Activated CD4-positive, CD25-positive, alpha-beta regulatory T cell treated with anti-CD3 and anti-CD28 coated beads, Interleukin-2, amount 50 U/mL, for 24 hours (primary cell): ENCODE measurements at regions not wholly inside any gene's neighbourhood (a gene's known extent, or its start where the extent isn't known, plus 50 kb on each side); places are given as distances from the start of the nearest gene placed in this dataset.

ENCODE experiments used
- ATAC-seq, 2 donors: fragments of 150-1000 bp; cut with Tn5 transposase; one replicate each; pipeline ENCODE4 v1.10.0; 2021; ENCODE audit warnings: mild to moderate bottlenecking in 1 of 2, moderate library complexity in 1 of 2

DNA sequence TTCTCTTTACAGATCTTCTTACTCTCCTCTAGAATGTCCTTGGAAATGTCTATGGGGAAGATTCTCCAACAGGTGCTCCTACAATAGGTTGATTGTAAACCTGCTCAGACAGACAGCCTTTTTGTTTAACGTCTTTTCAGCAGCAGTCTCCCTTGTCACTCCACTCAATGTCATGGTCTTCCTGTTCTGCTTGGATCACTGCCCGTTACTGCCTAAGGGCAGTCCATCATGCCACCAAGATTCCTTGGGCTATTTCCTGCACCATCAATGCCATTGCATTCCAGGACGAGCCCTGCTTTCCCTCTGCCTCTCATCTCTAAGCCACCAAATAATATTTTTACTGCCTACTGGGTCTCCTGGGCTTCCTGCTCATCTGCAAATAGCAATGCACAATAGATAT, 97.4 kb upstream of the GALNT5 start:
- no peak for ATAC-seq

DNA sequence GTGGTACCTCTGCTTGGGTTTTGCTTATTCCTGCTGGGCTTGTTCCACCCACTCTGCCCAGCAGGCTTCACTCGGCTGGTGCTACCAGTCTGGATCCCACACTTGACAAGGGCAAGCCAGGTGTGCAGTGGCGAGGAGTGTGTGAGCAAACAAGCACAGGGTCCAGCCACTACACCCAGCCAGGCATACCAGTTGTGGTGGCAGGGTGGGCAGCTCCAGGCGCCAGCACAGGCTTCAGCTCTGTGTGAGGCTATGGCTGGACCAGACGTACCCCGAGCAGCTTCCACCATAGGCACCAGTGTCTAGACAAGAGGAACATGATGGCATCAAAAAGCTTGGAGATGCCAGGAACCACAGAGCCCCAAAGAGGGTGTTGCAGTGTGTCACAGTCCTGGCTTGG, 93.1 kb upstream of the GALNT5 start:
- ATAC-seq = no peak

DNA sequence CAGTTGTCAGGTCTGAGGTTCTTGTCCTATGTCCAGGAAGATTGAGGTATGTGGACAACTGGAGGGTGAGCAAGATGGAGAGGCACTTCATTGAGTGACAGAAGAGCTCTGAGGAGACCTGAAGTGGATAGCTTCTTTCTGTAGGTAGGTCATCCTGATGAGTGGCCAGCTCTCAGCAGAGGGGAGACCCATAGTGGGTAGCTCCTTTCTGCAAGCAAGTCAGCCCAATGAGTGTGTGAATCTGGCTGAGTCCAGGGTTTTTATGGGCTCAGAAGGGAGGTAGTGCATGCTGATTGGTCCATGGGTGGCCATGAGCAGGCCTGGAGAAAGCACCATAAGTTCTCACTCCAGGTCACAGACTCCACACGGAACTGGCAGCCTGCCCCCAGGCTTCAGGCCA, 92.6 kb upstream of the GALNT5 start:
- ATAC-seq = no peak

DNA sequence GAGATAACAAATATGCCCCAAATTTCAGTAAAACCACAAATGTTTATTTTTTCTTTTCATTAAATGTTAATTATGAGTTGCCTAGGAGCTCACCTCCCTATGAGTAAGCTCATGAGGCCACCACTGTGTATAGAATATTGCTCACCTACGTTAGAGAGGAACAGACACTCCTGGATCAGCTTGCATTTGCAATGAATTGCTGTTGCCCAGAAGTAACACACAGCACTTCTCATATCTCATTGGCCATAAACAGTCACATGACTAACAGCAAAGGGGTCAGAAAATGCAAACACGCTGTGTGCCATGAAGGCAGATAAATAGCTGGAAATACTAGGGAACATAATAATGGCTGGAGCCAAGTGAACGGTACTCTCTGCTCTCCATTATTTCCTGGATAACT, 89.0 kb upstream of the GALNT5 start:
- no peak for ATAC-seq

DNA sequence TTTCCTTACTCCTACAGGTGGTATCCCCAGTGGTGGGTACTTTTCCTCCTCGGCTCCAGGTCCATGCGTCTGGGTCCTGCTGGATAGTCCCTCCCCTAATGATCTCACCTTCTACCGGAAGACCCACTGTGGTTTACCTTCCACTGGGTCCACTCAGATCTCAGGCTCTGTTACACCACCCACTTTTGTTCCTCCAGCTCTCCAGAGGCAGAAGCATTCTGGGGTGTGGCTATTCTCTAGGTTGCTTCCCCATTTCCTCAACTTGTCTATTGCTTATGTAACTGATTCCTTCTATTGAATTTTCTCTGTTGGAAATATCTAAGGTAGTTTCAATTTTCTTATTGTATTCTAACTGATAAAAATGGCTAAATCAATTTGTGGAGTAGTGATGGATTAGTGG, 87.6 kb upstream of the GALNT5 start:
- ATAC-seq = no peak

DNA sequence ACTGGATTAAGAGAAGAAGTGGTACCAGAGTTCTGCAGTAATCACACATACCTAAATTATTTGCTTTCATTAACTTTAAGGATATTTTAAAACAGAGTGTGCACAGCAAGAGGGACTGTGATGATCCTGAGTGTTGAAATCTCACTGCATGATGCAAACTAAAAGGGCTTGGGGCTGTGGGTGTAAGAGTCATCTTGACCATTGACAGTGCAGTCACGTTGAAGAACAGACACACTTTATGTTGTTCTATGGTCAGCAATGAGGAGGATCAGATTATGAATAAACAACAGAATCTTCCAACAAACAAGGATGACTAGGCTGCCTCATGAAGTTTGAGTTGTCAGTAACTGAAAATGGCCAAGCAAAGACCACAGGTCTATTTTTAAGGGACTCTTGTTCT, 87.2 kb upstream of the GALNT5 start:
- ATAC-seq = no peak

DNA sequence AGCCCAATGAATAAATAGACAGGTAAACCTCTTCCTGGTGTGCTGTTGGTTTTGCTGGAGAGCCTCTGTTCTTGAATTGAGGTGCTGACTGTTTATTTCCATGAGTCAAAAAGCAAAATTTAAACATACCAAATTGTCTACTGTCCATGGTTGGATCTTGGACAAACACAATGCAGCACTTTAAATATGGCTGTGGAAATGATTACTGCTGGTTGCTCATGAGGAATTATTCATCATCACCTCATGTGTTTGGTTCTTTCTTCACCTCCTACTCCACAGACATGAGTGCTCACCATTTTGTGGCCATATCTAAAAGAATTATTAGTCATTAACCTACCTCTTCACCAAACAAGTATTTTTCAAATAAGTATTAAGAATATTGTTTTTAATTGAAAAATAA, 85.3 kb upstream of the GALNT5 start:
- ATAC-seq = no peak

DNA sequence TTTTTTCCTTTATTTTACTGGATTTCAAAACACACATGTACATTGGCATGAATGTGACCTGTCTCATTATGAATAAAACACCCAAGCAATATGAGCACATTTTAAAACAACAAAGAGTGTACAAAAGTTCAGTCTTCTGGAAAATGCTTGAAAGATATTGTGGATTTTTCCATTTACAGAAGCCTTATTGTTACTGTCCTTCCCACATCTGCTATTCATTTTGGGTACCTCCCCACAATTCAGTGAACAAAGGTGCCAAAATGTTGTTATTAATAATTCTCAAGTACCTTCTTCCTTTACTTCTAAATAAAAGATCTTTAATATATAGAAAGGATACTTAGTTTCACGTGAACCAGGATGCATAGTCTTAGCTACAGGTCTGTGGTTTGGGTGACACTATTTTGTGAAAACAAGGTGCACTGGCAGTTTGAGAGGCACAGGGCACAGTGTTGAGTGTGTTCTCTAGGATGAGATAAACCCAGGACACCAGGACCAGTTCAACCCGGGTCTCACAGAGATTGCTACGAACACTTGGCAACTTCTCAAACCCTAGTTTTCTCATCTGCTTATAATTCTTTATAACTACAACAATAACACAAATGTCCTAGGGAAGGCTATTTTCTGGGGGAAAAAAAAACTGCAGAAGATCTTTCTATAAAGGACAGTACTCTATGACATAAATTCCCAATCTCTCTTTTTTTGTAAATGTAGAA, 84.5 kb upstream of the GALNT5 start:
- no peak for ATAC-seq

DNA sequence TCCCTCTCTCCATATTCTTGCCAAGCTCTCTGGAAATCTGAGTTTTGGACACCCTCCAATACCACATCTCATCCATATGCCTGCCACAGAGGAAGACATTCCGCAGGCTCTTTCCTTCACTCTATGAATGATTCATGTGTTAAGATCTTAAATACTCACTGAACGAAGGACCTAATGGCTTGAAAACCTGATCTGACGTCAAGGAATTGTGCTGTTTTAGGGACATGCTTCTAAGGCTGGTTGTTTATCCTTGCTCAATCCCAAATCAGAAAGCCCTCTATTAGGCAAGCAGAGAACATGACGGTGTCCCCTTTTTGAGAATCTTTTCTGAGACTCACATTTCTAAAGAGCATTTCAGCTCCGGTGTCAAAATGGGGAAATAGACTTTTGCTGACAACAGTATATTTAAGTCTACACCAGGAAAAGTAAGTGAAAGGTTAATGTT, 83.7 kb upstream of the GALNT5 start:
- ATAC-seq = no peak

DNA sequence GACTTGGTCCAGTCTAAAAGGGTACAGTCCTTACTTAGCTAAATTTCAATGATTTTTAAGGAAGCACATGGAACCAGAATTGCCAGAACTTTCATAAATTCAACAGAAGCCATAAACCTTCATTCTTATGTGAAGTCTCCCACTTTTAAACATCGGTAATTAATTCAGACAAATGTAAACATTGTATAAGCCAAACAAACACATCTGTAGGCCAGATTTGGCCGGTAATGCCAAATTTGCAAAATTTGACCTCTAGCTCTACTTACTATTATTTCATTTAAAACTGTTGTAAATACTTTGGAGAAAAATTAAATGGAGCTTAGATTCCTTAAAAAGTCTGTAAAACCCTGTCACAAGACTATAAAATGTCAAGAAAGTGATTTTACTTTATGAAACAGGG, 83.2 kb upstream of the GALNT5 start:
- ATAC-seq = no peak

DNA sequence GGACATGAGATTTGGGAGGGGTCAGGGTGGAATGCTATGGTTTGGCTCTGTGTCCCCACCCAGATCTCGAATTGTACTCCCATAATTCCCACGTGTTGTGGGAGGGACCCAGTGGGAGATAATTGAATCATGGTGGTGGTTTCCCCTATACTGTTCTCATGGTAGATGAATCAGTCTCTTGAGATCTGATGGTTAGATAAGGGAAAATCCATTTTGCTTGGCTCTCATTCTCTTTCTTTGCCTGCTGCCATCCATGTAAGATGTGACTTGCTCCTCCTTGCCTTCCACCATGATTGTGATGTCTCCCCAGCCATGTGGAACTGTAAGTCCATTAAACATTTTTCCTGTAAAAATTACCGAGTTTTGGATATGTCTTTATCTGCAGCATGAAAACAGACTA, 80.9 kb upstream of the GALNT5 start:
- no peak for ATAC-seq

DNA sequence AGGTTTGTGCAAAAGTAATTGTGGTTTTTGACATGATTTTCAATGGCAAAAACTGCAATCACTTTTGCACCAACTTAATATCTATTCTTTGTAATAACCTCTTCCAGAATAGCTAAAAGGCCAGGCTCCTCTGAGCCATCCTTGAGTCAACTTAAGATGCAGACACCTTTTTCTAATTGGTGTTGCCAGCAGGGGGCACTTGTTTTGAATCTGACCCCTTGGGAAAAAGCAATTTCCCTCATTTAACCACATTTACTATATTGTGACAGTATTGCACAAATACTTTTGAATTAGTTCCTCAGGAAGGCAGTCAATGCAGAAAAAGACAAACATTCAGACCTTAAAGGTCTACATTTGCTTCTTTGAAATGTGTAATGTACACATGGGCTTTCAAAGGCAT, 78.6 kb upstream of the GALNT5 start:
- no peak for ATAC-seq

DNA sequence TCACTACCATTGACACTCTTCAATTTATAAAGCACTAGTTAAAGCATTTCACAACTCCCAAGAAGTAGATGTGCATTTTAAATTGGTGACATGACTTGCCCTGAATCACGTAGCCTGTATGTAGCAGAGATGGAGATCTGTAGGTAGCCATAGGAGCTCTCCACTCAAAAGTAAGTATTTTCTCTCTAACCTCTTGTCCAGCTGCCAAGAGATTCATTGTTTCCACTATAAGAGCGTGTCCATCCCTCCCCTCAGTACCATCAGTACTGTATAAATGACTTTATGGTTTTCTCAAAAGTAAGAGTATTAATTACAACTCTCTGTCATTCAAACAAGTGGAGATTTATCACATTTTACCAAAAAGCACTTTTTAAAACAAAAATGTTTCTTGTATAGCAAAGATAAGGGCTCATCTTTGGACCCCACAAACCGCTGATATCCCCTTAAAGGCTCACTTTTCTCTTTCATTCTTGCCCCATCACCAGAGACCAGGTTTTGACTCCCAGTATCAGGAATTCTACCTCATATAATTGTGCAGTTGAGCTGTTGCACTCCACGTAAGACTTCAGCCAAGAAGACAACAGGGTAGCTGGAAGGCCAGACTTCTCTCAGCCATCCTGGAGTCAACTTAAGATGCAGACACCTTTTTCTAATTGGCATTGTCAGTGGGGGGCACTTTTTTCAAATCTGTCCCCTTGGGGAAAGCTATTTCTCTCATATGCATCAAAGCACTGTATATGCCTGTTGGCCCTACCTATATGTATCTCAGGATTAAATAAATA, 78.0 kb upstream of the GALNT5 start:
- no peak for ATAC-seq

DNA sequence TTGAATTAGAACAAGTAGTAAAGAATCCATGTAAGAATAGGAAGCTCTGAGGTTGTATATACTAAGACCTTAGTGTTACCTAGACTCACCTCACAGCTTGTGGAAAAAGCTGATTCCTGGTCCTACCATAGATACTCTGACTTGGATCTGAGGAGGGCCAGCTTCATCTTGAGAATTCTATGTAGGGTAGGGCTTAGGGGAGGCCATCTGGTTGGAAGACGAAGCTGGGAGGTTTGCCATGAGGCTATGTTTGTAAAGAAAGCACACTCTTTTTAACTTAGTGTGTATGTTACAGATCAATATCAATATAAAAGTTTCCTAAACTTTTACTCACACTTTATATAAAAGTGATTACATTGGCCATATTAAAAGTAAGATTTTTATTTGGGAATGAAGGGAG, 77.1 kb upstream of the GALNT5 start:
- no peak for ATAC-seq

DNA sequence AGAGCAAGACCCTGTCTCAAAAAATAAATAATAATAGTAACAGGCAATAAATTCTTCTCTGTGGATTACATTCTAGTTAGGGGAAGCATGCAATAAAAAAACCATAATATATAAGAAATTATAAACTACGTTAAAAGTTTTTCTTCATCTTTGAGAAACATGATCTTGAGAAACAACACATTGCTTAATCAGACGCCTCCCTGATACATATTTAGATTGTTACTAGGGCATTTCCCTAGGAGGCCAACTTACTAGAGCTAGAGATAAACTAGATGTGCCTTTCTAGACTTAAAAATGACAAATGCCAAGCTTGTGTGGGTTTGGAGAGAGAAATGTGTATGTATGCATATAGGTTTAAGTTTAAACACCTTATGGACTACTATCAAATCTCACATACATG, 76.3 kb upstream of the GALNT5 start:
- ATAC-seq = no peak

DNA sequence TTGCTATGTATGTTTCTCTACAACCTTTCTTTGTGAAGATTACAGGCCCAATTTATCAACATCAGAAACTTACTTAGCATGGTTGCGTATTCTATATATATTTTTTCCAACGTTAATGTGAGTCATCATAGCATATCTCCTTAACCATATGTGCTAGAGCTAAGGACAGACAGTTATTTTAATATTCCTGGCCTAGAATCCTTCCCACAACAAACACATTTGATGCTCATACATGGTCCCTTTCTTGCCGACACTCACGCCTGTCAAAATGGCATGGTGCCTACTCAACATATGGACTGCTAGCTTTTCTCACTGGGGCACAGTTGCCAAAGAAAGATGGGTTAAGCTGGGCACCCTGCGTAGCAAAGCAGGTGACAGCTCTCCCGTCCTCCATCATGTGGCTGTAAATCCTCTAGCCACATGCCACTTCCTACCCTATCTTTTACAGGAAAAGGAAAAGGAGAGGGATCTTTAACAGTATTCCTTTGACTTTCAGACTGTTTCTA, 75.2 kb upstream of the GALNT5 start:
- no peak for ATAC-seq

DNA sequence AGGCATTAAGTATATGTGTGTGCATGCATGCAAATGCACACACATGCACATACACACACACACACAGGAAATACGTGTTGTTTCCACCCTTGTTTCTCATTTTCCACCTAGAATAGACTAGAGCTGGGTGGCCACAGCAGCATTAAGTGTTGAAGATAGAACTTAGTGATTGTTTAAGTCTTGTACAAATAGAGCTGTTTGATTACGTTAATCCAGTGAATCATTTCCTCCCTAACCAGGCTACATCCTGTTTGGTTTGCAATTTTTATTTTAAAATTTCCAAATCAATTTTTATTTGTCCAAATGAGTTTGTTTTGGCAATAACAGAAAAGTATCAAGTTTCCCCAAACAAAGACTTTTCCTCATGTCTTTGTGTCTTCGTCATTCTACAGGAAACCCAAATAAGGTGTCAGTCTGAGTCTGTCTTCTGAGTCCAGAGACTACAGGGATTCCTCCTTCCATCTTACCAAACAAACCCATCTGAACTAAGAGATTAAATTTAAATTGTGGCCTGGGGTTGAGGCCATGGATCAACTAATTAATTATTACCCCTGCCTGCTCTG, 74.6 kb upstream of the GALNT5 start:
- ATAC-seq = no peak

DNA sequence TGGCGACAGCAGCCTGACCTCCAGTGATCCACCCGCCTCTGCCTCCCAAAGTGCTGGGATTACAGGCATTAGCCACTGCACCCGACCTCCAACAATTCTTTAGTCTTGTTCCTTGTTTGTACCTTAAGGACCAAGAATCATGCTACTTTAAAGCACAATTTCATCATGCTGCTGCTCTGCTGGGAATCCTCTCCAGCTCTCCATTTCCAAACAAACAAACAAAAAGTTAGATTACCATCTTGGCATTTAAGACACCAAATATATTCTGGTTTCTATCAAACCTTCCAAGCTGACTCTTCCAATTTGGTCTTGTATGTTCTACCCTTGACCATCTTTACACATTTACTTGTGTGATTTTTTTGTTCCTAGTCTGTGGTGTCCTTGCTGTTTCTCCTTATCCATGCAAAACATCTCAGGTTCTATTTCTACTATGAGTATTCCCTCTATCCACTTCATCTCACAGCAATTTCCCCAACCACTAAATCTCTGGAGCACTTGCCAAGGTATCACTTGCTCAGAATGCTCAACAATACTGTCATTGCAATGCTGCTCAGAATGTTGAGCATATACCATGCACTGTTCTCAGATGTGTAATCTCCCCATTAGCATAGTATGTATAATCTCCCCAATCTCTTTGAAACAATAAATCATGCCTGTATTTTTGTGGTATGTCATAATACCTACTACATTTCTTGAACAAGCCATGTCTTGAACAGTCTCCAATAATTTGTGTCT, 73.2 kb upstream of the GALNT5 start:
- no peak for ATAC-seq

DNA sequence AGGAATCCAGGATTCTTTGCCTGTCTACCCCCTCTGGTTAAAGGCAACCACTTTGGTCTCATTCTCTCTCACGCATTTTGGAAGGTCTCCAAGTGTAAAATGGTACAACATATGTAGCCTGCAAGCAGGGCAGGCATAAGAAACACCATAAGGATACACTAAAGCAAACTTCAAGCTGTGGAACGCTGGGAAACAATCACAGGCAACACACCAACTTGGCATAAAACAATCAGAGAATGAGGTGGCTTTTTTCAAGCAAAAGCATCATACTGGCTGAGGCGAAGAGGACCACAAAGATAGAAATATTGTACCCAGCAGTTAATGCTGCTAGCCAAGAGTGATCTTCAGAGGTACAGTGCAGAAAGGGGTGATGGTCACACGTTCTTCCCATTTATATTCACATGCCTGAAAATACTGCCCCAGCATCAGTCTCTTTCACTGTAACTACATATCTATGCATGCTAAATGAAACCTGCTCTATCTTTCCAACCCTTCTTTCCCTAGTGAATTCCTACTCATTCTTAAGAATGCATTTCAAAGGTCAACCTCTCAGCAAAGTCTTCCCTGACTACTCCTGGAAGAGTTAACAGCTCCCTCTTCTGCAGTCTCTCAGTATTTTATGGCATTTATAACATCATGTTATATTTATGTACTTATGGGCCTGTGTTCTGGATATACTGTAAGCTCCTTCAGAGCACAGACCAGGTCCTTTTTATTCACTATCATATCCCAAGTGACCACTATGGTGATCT, 71.9 kb upstream of the GALNT5 start:
- ATAC-seq = no peak

DNA sequence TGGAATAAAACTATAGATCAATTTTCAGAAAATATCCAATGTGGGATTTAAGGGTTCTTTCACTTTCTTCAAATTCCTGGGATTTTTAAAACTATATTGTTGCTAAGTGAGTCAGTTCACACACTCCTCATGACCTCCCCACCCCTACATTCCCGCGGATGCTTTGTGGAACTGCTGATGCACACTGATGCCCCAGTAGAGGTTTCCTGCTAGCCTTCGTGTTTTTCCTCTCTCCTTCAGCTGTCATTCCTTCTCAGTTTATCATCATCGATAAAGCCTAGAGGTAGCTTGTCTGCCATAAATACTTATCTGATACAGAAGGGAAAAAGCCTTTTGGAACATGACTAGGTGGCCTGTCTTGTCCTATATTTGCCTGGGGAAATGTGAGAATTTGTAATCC, 67.4 kb upstream of the GALNT5 start:
- no peak for ATAC-seq

DNA sequence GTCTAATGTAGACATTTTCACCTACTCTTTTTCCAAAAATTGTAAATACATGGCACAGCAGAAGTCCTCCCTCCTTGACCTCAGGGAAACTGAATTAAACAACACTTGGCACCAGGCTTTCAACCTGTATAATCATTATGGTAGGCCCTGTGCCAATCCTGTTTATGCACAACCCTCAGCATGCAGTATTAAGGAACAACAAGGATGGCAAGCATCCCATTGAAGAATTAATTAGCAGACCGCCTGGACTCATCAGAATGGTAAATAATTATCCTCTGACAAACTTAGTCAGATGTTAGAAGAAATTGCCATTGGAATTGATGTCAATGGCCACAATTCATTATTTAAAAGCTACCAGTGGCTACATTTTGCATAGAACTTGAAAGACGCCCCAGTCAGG, 66.3 kb upstream of the GALNT5 start:
- no peak for ATAC-seq
